HG03432 (cell line): ENCODE measurements at regions not wholly inside any gene's neighbourhood (a gene's known extent, or its start where the extent isn't known, plus 50 kb on each side); places are given as distances from the start of the nearest gene placed in this dataset.
"Not testable (repeated sequence)": the region's sequence is repeated elsewhere in the genome, so short reads cannot be mapped to it uniquely, and the experiment has no call there.

Experiments
- ATAC-seq: cut with Tn5 transposase; IDR thresholded peaks from one replicate; pipeline ENCODE4 v1.9.1; 2021; ENCODE audit warnings: mild to moderate bottlenecking, moderate library complexity; ENCODE audit not compliant: unreplicated experiment

DNA sequence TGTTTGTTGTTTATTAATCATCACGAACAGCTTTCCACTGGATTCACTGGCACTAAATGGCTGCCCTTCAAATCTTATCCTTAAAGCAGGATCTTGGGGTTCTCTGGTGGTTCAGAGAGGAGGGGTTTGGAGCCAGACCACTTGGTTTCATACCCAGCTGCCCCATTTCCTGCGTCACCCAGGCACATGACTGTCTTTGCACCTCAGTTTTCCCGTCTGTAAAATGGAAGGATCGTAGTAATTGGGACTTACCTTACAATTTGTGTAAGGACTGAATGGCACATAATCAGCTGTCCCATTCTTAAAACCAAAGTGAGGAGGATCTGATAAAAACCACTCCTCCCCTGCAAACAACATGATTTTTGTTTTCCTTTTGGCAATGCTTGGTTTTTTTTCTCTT, 318.3 kb downstream of the ZNF536 start:
- ATAC-seq: no peak

DNA sequence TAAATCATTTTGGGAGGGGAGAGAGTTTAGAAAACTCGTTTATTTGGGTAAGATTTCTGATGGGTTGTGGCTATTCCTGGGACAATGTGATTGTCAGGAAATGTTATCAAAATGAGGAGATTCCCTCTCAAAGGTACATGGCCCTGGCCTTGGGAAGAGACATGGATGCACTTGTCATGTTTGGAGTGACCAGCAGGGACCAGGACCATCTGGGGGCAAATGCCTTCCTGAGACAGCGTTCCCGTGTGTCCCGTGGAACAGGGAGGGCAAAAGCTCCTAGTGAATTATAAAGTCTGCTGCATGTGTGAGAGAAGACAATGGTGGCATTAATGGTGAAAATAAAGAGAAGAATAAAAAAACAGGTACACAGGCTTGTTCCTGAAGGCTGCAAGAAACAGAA, 317.3 kb downstream of the ZNF536 start:
- no peak for ATAC-seq

DNA sequence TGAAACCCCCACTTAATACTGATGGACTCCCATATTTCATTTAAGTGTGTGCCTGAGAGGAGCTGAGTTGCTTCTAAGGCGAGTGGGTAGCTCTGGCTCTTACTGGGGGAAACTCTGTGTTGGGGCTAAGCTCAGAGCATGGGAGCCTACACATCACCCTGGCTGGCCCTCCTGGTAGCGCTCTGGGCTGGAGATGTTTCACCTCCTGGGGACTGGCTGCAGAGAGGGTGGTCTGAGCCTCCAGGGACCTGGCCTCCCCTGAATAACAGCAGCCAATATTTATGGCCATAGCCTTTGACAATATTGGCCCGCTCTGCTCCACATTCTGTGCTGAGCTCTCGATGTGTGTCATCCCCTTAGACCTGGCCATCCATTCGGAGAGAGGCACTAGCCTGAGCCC, 316.5 kb downstream of the ZNF536 start:
- no peak for ATAC-seq

DNA sequence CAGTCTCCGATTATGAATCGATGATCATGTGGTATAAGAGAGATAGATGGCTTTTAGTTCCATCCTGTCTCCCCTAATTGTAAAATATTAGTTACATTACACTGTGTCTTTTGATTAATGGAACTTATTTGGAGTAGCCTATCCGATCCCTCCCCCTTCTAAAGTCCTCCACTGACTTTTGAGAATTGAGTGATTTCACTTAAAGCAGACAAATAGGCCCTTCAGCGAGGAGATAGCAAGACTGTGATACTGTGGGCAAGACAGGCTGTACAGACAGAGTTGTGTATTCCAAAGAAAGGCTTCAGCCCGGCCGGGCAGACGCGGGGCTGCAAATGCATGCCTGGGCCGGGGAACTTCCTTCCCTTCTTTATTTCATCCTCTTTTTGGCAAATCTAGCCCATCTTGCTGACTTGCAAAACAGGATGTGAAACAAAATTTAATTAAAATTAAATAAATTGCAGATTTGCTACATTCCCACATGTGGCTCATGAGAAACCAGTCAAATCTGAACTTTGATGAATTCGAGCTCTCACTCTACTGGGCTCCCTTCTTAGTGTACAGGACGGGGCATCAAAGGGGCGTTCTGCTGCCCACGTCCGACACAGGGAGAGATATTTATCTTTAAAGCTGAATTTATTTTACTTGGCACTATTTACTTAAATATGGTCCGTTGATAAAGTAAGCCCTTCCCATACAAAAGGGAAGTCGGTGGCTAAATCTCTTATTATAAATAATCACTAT, 314.8 kb downstream of the ZNF536 start:
- ATAC-seq: no peak

DNA sequence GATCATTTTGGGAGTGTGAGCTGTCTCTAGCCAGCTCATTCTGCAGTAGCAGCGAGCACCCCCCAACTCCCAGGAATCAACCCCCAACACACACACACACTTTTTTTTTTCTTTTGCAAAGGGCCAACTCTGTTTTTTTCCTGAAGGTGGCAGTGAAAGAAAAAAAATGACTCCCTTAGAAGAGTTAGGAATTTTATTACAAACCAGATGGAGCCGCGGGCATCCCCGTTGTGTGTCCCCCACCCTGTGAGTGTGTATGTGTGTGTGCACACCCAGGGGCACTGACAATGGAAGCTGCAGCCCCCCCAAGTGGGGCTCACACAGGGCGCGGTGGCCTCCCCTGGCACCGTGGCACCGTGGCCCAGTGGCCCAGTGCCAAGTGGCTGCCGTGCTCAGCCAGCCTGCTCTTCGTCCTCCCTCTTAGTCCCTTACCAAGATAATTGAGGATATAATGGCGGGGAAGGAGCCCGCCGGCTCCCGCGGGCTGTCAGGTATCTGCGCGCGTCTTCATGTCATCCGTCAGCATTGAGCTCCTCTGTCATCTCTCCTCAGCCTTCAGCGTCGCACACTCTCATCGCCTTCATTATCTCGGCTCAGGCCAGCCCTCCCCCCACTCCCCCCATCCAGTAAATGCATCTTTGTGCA, 314.1 kb downstream of the ZNF536 start:
- ATAC-seq: no peak

DNA sequence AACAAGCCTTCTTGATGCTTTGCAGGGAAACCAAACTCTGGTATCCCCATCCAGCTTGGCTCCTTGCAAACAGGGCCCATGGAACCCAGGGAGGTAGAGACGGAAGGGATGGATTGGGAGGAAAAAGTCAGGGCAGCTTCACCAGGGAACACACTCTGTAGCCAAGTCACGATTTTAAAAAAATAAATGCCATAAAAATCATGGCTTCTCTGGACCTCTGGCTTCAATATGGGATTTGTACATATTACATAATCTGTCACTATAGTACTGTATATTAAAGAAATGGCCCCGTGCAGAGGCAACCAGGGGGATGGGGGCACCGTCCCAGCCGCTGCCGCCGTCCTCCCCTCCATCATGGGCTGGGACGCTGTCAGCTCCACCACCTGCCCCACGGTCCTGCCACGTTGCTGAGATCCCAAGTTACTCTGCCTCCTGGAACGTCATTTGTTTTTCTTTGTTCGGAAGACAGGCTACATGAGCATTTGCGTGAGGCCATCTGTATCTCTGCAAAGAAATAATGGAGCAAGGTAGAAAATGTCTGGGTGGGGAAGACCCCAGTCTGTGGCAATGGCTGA, 313.3 kb downstream of the ZNF536 start:
- no peak for ATAC-seq

DNA sequence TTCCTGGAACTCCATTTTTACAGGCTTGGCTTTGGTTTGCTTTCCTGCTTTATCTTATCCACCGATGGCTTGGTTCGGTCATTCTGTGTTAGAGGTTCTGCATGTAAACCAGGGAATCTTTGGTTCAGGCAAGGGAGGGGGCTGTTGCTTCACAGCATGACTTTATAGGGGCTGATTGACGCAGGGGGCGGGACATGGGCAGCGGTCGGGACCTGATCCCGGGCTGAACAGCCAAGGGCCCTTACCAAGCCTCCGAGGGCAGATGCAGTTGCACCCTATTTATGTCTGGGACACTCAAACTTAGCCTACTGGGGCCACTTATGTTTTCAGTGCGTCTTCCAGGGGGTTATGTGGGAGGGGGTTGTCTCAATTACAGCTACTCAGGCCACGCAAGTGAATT, 312.4 kb downstream of the ZNF536 start:
- no peak for ATAC-seq

DNA sequence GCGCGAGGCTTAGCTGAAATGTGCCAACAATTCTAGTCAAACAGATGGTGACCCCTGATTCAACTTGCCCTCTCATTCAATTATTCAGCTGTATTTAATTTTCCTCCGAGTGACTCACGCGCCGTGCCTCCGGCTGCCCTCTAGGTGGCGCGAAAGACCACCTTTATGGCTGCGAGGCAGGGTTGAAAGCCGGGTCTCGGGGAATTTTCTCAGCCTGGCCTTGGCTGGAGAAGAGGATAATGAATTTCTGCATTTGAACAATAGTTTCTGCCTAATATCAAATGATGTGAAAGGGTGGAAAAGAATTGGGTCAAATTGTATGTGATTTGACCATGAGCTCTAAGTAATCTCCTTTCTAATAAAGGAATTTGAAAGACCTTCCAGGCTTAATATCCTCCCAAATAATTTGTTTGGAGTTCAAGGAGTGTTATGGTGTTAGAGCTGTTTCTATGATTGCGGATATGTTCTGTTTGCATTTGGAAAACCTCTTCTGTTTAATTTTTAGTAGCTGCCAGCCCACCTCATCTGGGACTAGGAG, 310.9 kb downstream of the ZNF536 start:
- ATAC-seq: no peak

DNA sequence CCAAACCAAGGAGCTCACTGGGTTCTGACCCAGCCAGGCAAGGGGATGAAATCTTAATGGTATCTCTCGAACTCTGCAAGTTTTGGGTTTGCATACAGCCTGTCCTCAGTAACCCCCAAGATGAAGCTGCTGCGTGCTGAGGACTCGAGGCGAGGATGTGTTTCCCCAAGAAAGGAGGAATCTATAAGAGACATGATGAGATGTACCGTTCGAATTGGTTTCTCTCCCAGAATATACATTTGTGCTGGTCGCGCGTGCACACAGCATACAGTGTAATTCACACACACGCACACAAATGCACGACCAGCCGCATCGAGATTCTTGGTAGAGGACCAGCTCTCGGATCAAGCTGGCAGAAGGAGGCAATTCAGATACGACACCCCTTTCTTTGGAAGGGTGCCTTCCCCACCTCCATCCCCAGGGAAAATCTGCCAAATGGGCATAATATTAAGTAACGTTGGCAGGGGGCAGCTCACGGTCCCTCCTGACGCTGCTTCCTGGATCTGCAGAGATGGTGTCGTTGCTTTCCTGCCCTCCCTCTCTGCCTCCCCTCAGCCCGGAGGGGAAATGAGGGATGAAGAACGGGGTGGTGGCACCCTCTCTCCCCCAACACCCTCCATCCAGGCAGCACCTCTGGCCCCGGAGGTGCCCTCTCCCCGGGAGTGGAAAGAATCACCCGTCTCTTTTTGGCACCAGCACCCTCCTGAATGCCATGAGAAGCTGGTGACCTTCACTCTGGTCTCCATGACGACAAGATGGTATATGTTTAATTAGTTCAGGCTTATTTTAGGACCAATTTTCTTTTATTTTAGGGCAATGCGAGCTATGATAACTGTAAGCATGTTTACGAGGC, 310.2 kb downstream of the ZNF536 start:
- no peak for ATAC-seq

DNA sequence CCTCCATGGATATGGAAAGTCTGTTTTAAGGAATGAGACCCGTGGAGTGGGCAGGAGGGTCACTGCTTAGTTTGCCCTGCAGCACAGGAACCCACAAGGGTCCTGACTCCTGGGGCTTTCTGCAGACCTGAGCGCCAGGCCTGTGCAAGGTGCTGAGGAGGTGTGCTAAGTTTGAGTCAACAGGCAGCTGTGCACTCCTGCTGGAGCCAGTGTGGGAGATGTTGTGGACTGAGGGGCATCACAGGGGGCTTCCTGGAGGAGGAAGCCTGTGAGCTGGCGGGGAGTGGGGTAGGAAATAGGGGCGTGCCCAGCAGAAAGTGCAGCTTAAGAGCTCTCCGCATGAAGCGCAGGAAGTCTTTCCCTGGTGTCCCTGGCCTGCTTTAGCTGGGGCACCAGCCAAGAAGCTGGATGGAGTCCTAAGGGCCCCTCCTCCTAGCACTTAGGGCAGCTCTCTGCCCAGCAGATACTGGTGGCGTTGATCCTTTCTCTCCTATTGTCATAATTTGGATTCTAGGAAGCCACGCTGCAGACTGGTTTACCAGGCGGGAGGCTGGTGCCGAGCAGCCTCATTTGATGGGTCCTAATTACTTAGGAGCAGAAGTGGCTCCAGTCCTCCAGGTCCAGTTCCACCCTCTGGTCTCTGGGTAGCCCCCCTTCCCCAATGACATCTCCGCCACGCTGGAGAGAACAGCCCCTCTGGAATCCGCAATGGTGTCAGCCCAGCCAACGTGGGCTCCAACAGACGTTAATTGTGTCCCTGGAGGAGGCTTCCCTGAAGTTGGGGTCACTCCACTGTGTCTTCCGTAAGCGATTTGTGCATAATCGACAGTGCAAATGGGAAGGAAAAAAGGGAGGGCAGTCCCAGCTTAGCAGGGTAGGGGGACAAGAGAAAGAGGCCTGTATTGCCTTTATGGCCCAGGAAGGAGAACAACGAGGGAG, 309.2 kb downstream of the ZNF536 start:
- no peak for ATAC-seq

DNA sequence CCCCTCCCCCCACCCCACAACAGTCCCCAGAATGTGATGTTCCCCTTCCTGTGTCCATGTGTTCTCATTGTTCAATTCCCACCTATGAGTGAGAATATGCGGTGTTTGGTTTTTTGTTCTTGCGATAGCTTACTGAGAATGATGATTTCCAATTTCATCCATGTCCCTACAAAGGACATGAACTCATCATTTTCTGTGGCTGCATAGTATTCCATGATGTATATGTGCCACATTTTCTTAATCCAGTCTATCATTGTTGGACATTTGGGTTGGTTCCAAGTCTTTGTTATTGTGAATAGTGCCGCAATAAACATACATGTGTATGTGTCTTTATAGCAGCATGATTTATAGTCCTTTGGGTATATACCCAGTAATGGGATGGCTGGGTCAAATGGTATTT, 308.2 kb downstream of the ZNF536 start:
- not testable (repeated sequence) for ATAC-seq

DNA sequence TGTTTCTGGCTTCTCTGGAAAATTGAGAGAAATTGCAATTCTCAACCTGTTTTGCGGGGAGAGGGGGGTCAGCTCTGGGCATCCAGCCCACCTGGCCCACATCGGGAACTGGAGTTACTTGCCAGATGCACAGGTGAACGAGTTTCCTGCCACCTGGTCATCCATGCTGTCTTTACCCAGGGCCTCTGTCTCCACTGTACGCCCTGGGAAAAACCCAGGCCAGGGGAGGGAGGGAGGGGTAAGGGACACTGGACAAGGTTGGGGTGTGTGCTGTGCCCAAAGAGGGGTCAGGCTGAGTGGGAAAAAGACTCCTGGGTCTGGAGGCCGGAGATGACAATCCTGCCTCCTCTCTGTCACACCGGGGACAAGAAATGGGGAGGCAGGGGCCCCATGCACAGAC, 307.6 kb downstream of the ZNF536 start:
- ATAC-seq: no peak

DNA sequence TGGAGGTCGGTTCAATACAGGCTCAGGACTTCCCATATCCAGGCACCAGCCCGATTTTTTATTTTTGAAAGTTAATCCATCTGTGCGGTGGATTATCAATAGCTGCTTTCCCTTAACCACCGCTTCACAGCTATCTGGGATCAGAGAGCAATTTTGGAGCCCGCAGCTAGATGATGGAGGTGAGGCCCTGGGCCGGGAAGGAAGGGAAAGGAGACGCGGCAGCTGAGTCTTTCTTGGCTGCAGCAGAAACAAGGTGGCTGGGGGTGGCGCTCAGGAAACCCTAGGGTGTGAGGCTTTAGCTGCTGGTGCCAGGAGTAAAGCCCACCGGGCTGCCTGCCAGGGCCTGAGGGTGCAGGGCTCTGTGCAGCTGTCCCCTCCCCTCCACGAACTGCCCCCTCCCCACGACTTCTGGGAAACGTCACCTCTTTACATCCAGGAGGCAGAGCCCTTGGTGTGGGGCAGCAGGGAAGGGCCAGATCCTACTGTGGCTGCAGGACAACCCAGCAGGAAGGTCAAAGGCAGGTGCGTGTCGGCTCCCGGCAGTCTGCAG, 307.0 kb downstream of the ZNF536 start:
- no peak for ATAC-seq

DNA sequence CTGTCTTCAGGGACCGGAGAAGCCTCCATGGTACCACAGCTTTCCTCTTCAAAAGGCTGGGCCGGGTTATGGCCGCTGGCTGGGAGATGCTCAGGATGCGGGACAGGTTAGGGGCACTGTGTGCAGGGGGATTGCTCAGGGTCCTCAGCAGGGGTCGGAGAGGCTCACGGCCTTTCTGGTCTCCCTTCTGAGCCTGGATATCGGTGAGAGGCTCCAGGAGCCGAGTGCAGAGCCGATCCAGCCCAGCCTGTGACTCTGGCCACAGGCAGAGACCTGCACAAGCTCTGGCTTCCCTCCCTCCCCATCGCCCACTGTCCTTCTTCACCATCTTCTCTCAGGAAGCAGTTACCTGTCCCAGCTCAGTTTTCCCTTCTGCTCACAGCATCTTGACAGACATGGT, 306.0 kb downstream of the ZNF536 start:
- ATAC-seq: no peak

DNA sequence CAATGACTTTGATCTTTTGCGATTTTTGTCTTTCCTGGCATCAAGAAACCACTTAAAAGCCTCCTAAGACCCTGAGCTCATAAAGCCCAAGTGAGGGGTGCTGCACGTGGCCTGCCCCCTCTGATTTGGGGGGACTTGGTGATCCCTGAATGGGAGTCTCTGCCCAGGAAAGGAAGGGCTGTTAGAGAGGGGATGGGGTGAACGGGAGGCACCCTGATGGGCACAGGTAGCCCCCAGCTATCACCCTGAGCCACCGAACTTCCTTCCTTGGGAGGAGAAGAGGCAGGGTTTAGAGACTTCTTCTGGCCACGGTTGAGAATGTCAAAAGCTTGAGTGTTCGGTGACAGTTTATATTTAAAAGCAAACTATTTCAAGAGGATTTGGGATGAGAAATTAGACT, 305.5 kb downstream of the ZNF536 start:
- no peak for ATAC-seq

DNA sequence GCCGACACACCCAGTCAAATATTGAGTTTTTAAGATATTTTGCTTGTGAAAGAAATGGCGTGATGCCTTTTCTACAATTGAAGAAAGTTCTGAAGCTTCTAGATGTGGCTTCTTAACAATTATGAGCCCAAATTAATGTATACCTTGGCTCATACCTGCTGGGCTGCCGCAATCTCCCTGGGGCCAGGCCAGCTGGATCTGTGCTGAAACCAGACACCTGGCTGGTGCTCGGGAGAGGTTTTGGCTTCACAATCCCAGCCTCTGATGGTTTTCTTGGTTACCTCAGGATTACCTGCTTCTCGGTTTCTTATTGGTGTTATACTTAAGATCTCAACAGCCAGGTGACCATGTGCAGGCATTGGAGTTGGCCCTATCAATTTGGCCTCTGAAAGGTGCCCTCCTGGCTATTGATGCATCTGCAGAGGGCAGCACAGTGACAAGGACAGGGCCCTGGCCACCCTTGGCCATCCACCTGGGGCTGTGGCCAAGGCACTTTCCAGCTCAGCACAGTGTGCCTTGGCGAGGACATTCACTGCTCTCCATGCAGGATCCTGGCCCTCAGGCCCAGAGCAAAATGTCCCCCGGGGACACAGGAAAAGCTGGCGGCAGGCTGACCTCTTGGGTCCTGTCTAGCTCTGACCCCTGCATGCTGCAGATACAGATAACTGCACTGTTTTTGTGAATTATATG, 305.0 kb downstream of the ZNF536 start:
- ATAC-seq: no peak

DNA sequence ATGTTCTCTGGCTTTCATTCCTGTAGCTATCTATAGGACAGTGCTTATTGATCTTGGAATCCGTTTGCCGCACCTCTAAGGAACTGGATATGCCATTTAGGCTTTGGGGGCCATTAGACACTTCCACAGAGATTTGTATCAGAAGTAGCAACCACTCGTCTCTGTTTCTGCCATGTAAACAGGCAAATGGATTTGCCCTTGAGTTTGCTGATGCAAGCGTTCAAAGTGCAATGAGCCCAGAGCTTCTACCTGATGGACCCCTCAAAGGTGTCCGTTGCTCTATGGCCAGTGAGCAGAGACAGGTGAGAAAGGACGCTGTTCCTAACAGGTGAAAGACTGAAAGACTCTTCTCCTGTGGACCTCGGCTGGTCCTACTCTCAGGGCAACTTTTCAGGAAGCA, 302.9 kb downstream of the ZNF536 start:
- ATAC-seq: no peak

DNA sequence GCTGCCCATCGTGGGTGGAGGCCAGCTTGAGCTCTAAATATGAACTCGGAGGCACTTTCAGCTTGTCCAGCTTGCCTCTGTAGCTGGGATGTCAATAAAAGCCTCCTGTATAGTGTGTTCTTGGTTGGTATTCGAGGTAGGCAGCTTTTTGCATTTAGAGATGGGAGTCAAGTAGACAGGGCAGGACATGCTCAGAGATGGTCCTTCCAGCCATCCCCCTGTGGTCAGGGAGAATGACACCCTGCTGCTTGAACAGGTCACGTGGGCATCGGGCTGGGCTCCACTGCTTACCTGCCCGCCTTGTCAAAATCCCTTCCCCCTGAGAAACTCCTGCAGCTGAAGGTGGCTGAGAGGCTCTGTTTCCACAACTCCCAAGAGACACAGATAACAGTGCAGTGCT, 302.5 kb downstream of the ZNF536 start:
- no peak for ATAC-seq

DNA sequence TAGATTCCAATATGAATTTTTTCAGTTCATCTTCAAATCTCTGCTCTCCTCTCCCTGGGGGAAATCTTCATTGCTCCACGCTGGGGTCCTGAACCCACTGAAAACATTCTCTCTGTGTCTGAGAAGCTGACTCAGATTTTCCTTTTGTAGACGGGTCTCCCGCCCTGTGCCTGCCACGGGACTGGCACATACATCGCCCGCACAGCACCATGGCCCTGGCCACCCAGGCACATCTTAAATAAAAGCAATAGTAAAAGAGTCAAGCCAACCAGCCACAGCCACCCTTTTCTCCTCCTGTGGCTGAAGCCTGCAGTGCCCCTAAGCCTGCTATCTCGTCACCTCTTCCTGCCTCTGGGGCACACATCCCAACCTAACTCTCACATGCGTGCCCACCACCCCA, 301.2 kb downstream of the ZNF536 start:
- no peak for ATAC-seq
